Upper lobe of right lung (tissue), 1 donor: ENCODE measurements at regions not wholly inside any gene's neighbourhood (a gene's known extent, or its start where the extent isn't known, plus 50 kb on each side); places are given as distances from the start of the nearest gene placed in this dataset.

Source experiments
- ATAC-seq: fragments of 200-7000 bp; cut with Tn5 transposase; one replicate; pipeline ENCODE4 v1.9.1; 2020; ENCODE audit warnings: mild to moderate bottlenecking, moderate library complexity
- DNase-seq: peaks from one replicate; pipeline ENCODE4 v3.0.0-alpha.2; 2020
- H3K27ac ChIP-seq: fragments of 200-600 bp; one replicate; pipeline ENCODE4 v1.8.0; 2022
- H3K27me3 ChIP-seq: fragments of 200-600 bp; one replicate; pipeline ENCODE4 v1.8.0; 2022; ENCODE audit warnings: mild to moderate bottlenecking
- H3K36me3 ChIP-seq: fragments of 200-600 bp; one replicate; pipeline ENCODE4 v1.8.0; 2022
- H3K4me1 ChIP-seq: fragments of 200-600 bp; one replicate; pipeline ENCODE4 v1.8.0; 2022
- H3K4me3 ChIP-seq: fragments of 200-600 bp; one replicate; pipeline ENCODE4 v1.8.0; 2022; ENCODE audit warnings: mild to moderate bottlenecking
- H3K9me3 ChIP-seq: fragments of 200-600 bp; one replicate; pipeline ENCODE4 v1.8.0; 2022
- CTCF ChIP-seq: fragments of 200-600 bp; IDR thresholded peaks from one replicate; pipeline ENCODE4 v1.8.0; 2022; ENCODE audit warnings: antibody characterized with exemption
- intact Hi-C: fragments of 100-400 bp; cut with DNase I; formaldehyde crosslinking; loops from one replicate; pipeline ENCODE4 v1.11.0; 2022
- donor health status: DM: no; HTN: yes; CAD: no; lungs with severe emphysema.

- ATAC-seq (no peak), DNase-seq (no peak)
- H3K36me3 ChIP-seq, result no peaks in the 10 kb centered on the region
- no peak for TF ChIP-seq CTCF
- H3K27me3 ChIP-seq, result no peaks in the 10 kb centered on the region
- no peak overlapping the region for H3K4me3 ChIP-seq
- no peaks in the 10 kb centered on the region for H3K4me1 ChIP-seq
- intact Hi-C loops, result no loop called here
- H3K9me3 ChIP-seq, result no peaks in the 10 kb centered on the region
- H3K27ac ChIP-seq, result no peak overlapping the region
These were observed 170.7 kb upstream of the TP63 start for GRCh38 chr3:189460511-189460910.

- Histone ChIP-seq H3K4me3 (no peak overlapping the region), H3K4me1 (no peaks in the 10 kb centered on the region), H3K27me3 (no peaks in the 10 kb centered on the region), H3K36me3 (no peaks in the 10 kb centered on the region), H3K27ac (no peak overlapping the region), H3K9me3 (no peaks in the 10 kb centered on the region)
- DNase-seq (no peak), ATAC-seq (no peak)
- no peak for TF ChIP-seq CTCF
- intact Hi-C loops, result no loop called here
These were observed 166.4 kb upstream of the TP63 start for GRCh38 chr3:189464799-189465198.

GRCh38 chr3:189466004-189466403 is 165.2 kb upstream of the TP63 start:
- no peak for TF ChIP-seq CTCF

GRCh38 chr3:189467451-189467850 is 163.7 kb upstream of the TP63 start:
- no peak for ATAC-seq
- no peaks in the 10 kb centered on the region for H3K4me1 ChIP-seq
- TF ChIP-seq CTCF, result no peak
- no peaks in the 10 kb centered on the region for H3K36me3 ChIP-seq
- H3K27me3 ChIP-seq, result no peaks in the 10 kb centered on the region
- H3K4me3 ChIP-seq, result no peak overlapping the region
- no peak for DNase-seq
- intact Hi-C loops, result no loop called here
- no peaks in the 10 kb centered on the region for H3K9me3 ChIP-seq
- H3K27ac ChIP-seq, result no peak overlapping the region

More at GRCh38 chr3:189466004-189466403, 165.2 kb upstream of the TP63 start:
- intact Hi-C loops, result no loop called here
- H3K27me3 ChIP-seq, result no peaks in the 10 kb centered on the region
- no peak overlapping the region for H3K27ac ChIP-seq
- ATAC-seq, result no peak
- no peaks in the 10 kb centered on the region for H3K9me3 ChIP-seq
- no peak for DNase-seq
- no peaks in the 10 kb centered on the region for H3K36me3 ChIP-seq
- no peak overlapping the region for H3K4me3 ChIP-seq
- H3K4me1 ChIP-seq, result no peaks in the 10 kb centered on the region

- intact Hi-C loops, result no loop called here
- TF ChIP-seq CTCF, result no peak
- no peaks in the 10 kb centered on the region for H3K9me3 ChIP-seq
These were observed 156.2 kb upstream of the TP63 start for GRCh38 chr3:189474944-189475343.

GRCh38 chr3:189477614-189478013 is 153.6 kb upstream of the TP63 start:
- no peaks in the 10 kb centered on the region for H3K27me3 ChIP-seq
- H3K4me3 ChIP-seq, result no peak overlapping the region
- no peaks in the 10 kb centered on the region for H3K4me1 ChIP-seq
- no peaks in the 10 kb centered on the region for H3K36me3 ChIP-seq
- H3K9me3 ChIP-seq, result no peaks in the 10 kb centered on the region
- intact Hi-C loops, result no loop called here
- ATAC-seq, result no peak
- no peak for DNase-seq
- no peak for TF ChIP-seq CTCF
- no peak overlapping the region for H3K27ac ChIP-seq

More at GRCh38 chr3:189474944-189475343, 156.2 kb upstream of the TP63 start:
- Histone ChIP-seq H3K27ac (no peak overlapping the region), H3K4me3 (no peak overlapping the region), H3K27me3 (no peaks in the 10 kb centered on the region), H3K4me1 (no peaks in the 10 kb centered on the region), H3K36me3 (no peaks in the 10 kb centered on the region)
- DNase-seq (no peak), ATAC-seq (no peak)
